ENCODE measurements at regions not wholly inside any gene's neighbourhood (a gene's known extent, or its start where the extent isn't known, plus 50 kb on each side); places are given as distances from the start of the nearest gene placed in this dataset.

- no peak for TF ChIP-seq CTCF (IDR thresholded peaks at IDR 0.05; ENCODE audit: low read depth, low read length, poor library complexity, severe bottlenecking)
- no peak for TF ChIP-seq EZH2phosphoT487 (IDR thresholded peaks at IDR 0.05; ENCODE audit: borderline replicate concordance, low read length)
Observed at GRCh38 chr20:51862796-51863195, 60.5 kb upstream of the SALL4 start.
